OCI-LY1 (cell line): ENCODE measurements at regions not wholly inside any gene's neighbourhood (a gene's known extent, or its start where the extent isn't known, plus 50 kb on each side); places are given as distances from the start of the nearest gene placed in this dataset.

Source experiments
- H2AFZ ChIP-seq: fragments of 200-600 bp; sonication (generic), shearing (Covaris generic); 2 replicates; pipeline ENCODE4 v1.6.0; 2014; ENCODE audit warnings: antibody characterized with exemption, mild to moderate bottlenecking, low read length
- H3F3A ChIP-seq: fragments of 200-600 bp; sonication (generic), shearing (Covaris generic); 2 replicates; pipeline ENCODE4 v1.6.0; 2014; ENCODE audit warnings: mild to moderate bottlenecking, antibody characterized with exemption, low read length, moderate library complexity; ENCODE audit not compliant: insufficient read depth
- H3K27ac ChIP-seq: fragments of 200-600 bp; sonication (generic); 2 replicates; pipeline ENCODE4 v1.5.1; 2014; ENCODE audit warnings: low read length, mixed run types, mild to moderate bottlenecking, low read depth; ENCODE audit not compliant: poor library complexity, severe bottlenecking
- H3K27me3 ChIP-seq: fragments of 200-600 bp; sonication (generic); 2 replicates; pipeline ENCODE4 v1.6.0; 2014; ENCODE audit warnings: antibody characterized with exemption, mild to moderate bottlenecking, low read length, moderate library complexity; ENCODE audit not compliant: insufficient read depth
- H3K36me3 ChIP-seq: fragments of 200-600 bp; sonication (generic); 2 replicates; pipeline ENCODE4 v1.6.1; 2014; ENCODE audit warnings: mild to moderate bottlenecking, antibody characterized with exemption, low read length, moderate library complexity, mixed read lengths; ENCODE audit not compliant: insufficient read depth
- H3K4me1 ChIP-seq: fragments of 200-600 bp; sonication (generic); 2 replicates; pipeline ENCODE4 v1.5.1; 2014; ENCODE audit warnings: mild to moderate bottlenecking, low read length, moderate library complexity; ENCODE audit not compliant: insufficient read depth, severe bottlenecking
- H3K4me2 ChIP-seq: fragments of 200-600 bp; sonication (generic), shearing (Covaris generic); 2 replicates; pipeline ENCODE4 v1.6.1; 2014; ENCODE audit warnings: low read length
- H3K4me3 ChIP-seq: fragments of 200-600 bp; sonication (generic); 2 replicates; pipeline ENCODE4 v1.5.1; 2014; ENCODE audit warnings: low read length, low read depth, mild to moderate bottlenecking, mixed read lengths; ENCODE audit not compliant: poor library complexity, severe bottlenecking
- H3K79me2 ChIP-seq: fragments of 200-600 bp; shearing (Covaris generic); 2 replicates; pipeline ENCODE4 v1.6.1; 2016; ENCODE audit warnings: mixed run types, low read length, mixed read lengths; ENCODE audit not compliant: insufficient read depth
- H3K9ac ChIP-seq: fragments of 200-600 bp; sonication (generic), shearing (Covaris generic); 2 replicates; pipeline ENCODE4 v1.6.1; 2014; ENCODE audit warnings: mild to moderate bottlenecking, low read length, mixed read lengths
- H3K9me2 ChIP-seq: fragments of 200-600 bp; sonication (generic), shearing (Covaris generic); 2 replicates; pipeline ENCODE4 v1.6.1; 2014; ENCODE audit warnings: low read depth, mild to moderate bottlenecking, low read length, mixed read lengths
- H3K9me3 ChIP-seq: fragments of 200-600 bp; shearing (Covaris generic); 2 replicates; pipeline ENCODE4 v1.6.1; 2014; ENCODE audit warnings: low read length, mixed read lengths
- H4K20me1 ChIP-seq: fragments of 200-600 bp; sonication (generic), shearing (Covaris generic); 2 replicates; pipeline ENCODE4 v1.6.0; 2016; ENCODE audit warnings: mild to moderate bottlenecking, low read length; ENCODE audit not compliant: insufficient read depth
- CTCF ChIP-seq: fragments of 200-600 bp; sonication (generic), shearing (Covaris generic); IDR thresholded peaks from 2 replicates; pipeline ENCODE4 v1.5.1; 2017; ENCODE audit warnings: mild to moderate bottlenecking, antibody characterized with exemption, low read length, moderate library complexity, mixed read lengths
- EZH2 ChIP-seq: fragments of 200-600 bp; sonication (generic), shearing (Covaris generic); IDR thresholded peaks from 2 replicates; pipeline ENCODE4 v1.8.0; 2017; ENCODE audit warnings: borderline replicate concordance, mixed run types, mild to moderate bottlenecking, antibody characterized with exemption, low read length, moderate library complexity, mixed read lengths

- Histone ChIP-seq H3K9me3 (no peaks in the 10 kb centered on the region), H3K9me2 (no peaks in the 10 kb centered on the region), H4K20me1 (no peaks in the 10 kb centered on the region), H3K4me3 (no peak overlapping the region), H2AFZ (no peak overlapping the region), H3K4me1 (no peaks in the 10 kb centered on the region), H3K36me3 (no peaks in the 10 kb centered on the region), H3F3A (no peaks in the 10 kb centered on the region), H3K4me2 (no peak overlapping the region), H3K27me3 (no peaks in the 10 kb centered on the region), H3K27ac (no peak overlapping the region), H3K9ac (no peak overlapping the region), H3K79me2 (no peaks in the 10 kb centered on the region)
- no peak for TF ChIP-seq EZH2
- no peak for TF ChIP-seq CTCF
Measured at GRCh38 chr5:124139477-124139876, 607.0 kb downstream of the ZNF608 start.

- Histone ChIP-seq H3K36me3 (no peaks in the 10 kb centered on the region), H3K9me2 (no peaks in the 10 kb centered on the region), H3K27ac (no peak overlapping the region), H3K9me3 (no peaks in the 10 kb centered on the region), H4K20me1 (no peaks in the 10 kb centered on the region), H2AFZ (no peak overlapping the region), H3K79me2 (no peaks in the 10 kb centered on the region), H3K9ac (no peak overlapping the region), H3K27me3 (no peaks in the 10 kb centered on the region), H3F3A (no peaks in the 10 kb centered on the region), H3K4me3 (no peak overlapping the region), H3K4me1 (no peaks in the 10 kb centered on the region), H3K4me2 (no peak overlapping the region)
- TF ChIP-seq CTCF, result no peak
Measured at GRCh38 chr5:124136609-124137008, 609.8 kb downstream of the ZNF608 start.

GRCh38 chr5:124134941-124135340, 611.5 kb downstream of the ZNF608 start:
- H3K79me2 ChIP-seq, result no peaks in the 10 kb centered on the region
- TF ChIP-seq CTCF (no peak), EZH2 (no peak)
- no peak overlapping the region for H3K9ac ChIP-seq

More at GRCh38 chr5:124134941-124135340, 611.5 kb downstream of the ZNF608 start:
- H3K27me3 ChIP-seq, result no peaks in the 10 kb centered on the region
- H3K27ac ChIP-seq, result no peak overlapping the region
- no peaks in the 10 kb centered on the region for H3K9me3 ChIP-seq
- H3K4me3 ChIP-seq, result no peak overlapping the region
- H3K9me2 ChIP-seq, result no peaks in the 10 kb centered on the region
- H3F3A ChIP-seq, result no peaks in the 10 kb centered on the region
- H4K20me1 ChIP-seq, result no peaks in the 10 kb centered on the region
- no peaks in the 10 kb centered on the region for H3K36me3 ChIP-seq
- no peak overlapping the region for H2AFZ ChIP-seq
- no peak overlapping the region for H3K4me2 ChIP-seq
- peaks cover 5% of the 10 kb centered on the region for H3K4me1 ChIP-seq
